Endothelial cell (in vitro differentiated cells): ENCODE measurements at regions not wholly inside any gene's neighbourhood (a gene's known extent, or its start where the extent isn't known, plus 50 kb on each side); places are given as distances from the start of the nearest gene placed in this dataset.

ENCODE experiments used
- DNase-seq: peaks from one replicate; pipeline ENCODE4 v3.0.0; 2021; ENCODE audit warnings: low spot score
- H3K27ac Mint-ChIP-seq: one replicate; pipeline ENCODE4 v1.8.0; 2021; ENCODE audit warnings: mixed read lengths, inconsistent platforms; ENCODE audit not compliant: unreplicated experiment
- H3K27me3 Mint-ChIP-seq: one replicate; pipeline ENCODE4 v1.8.0; 2021; ENCODE audit warnings: mild to moderate bottlenecking, moderate library complexity, mixed read lengths, inconsistent platforms; ENCODE audit not compliant: unreplicated experiment
- H3K36me3 Mint-ChIP-seq: one replicate; pipeline ENCODE4 v1.8.0; 2021; ENCODE audit warnings: mild to moderate bottlenecking, low read depth, mixed read lengths, inconsistent platforms; ENCODE audit not compliant: unreplicated experiment
- H3K4me1 Mint-ChIP-seq: one replicate; pipeline ENCODE4 v1.8.0; 2021; ENCODE audit warnings: mild to moderate bottlenecking, mixed read lengths, inconsistent platforms; ENCODE audit not compliant: unreplicated experiment
- H3K4me3 Mint-ChIP-seq: one replicate; pipeline ENCODE4 v1.8.0; 2021; ENCODE audit warnings: mild to moderate bottlenecking, mixed read lengths, inconsistent platforms; ENCODE audit not compliant: unreplicated experiment
- H3K9me3 Mint-ChIP-seq: one replicate; pipeline ENCODE4 v1.8.0; 2021; ENCODE audit warnings: mixed read lengths, inconsistent platforms; ENCODE audit not compliant: unreplicated experiment
- TF ChIP-seq, protein P1 (sequence below): fragments of 200-600 bp; sonication (generic); IDR thresholded peaks from one replicate; pipeline ENCODE4 v1.5.0; 2021; ENCODE audit warnings: antibody characterized with exemption; ENCODE audit not compliant: unreplicated experiment

DNA sequence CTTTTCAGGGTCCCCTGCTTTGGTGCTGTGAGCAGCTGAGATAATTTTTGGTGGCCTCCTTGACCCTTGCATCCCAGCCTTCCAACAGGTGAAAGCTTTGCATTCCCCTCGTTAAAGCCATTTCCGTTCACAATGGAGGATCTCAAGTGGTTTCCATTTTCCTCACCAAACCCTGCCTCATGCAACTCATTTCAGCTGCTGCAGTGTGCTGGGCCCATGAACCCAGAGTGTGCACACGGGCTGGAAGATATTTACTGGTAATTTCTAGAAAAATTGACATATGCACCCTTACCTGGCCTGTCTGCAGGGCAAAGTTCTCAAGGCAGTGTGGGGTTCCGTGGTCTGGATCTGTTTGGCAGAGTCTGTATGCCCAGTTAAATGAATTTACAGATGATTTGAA is 246.8 kb upstream of the HS6ST1 start:
- Mint-ChIP-seq H3K27ac (no peak overlapping the region), H3K27me3 (peaks cover 1% of the 10 kb centered on the region), H3K36me3 (no peaks in the 10 kb centered on the region), H3K4me3 (no peak overlapping the region), H3K4me1 (no peaks in the 10 kb centered on the region), H3K9me3 (no peaks in the 10 kb centered on the region)
- TF ChIP-seq, protein P1, sequence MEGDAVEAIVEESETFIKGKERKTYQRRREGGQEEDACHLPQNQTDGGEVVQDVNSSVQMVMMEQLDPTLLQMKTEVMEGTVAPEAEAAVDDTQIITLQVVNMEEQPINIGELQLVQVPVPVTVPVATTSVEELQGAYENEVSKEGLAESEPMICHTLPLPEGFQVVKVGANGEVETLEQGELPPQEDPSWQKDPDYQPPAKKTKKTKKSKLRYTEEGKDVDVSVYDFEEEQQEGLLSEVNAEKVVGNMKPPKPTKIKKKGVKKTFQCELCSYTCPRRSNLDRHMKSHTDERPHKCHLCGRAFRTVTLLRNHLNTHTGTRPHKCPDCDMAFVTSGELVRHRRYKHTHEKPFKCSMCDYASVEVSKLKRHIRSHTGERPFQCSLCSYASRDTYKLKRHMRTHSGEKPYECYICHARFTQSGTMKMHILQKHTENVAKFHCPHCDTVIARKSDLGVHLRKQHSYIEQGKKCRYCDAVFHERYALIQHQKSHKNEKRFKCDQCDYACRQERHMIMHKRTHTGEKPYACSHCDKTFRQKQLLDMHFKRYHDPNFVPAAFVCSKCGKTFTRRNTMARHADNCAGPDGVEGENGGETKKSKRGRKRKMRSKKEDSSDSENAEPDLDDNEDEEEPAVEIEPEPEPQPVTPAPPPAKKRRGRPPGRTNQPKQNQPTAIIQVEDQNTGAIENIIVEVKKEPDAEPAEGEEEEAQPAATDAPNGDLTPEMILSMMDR: no peak
- no peak for DNase-seq

DNA sequence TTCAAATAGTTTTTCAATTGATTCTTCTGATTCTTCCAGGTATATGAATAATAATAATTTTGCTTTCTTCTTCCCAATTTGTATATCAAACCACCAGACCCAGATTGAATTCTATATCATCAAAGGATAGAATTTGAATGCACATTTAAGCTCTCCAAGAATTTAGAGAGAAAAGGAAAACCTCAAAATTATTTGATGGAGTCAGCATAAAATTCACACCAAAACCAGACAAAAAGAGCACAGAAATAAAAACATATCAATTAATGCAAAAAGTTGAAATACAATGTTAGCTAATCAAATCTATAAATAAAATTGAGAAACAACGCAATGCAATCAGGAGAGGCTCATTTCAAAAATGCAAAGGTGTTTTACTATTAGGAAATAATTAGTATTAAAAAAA is 248.0 kb upstream of the HS6ST1 start:
- no peak for DNase-seq
- Mint-ChIP-seq H3K36me3 (no peaks in the 10 kb centered on the region), H3K4me3 (no peak overlapping the region), H3K27ac (no peak overlapping the region), H3K9me3 (no peaks in the 10 kb centered on the region), H3K27me3 (peaks cover 1% of the 10 kb centered on the region), H3K4me1 (no peaks in the 10 kb centered on the region)
- TF ChIP-seq, protein P1: no peak

DNA sequence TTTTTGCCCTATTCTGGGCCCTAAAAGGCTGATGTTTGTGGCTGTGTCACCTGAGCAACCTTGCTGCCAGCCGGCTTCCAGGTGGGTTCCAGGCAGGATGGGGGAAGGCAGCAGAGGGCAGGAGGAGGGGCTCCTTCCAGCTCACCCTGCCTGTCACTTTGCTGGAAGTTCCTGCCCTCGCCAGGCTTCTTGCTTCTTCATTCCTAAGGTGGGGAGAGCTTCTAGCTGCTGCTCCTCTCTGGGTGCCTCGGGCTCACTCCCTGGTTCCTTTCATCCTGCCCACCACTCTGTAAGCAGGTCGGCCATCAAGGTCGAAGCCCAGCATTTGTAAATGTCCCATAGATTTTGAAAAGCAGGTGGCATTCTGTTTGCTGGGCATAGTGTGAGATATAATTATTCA is 249.4 kb upstream of the HS6ST1 start:
- Mint-ChIP-seq H3K4me3 (no peak overlapping the region), H3K36me3 (no peaks in the 10 kb centered on the region), H3K9me3 (no peaks in the 10 kb centered on the region), H3K27ac (no peak overlapping the region), H3K27me3 (peaks cover 1% of the 10 kb centered on the region), H3K4me1 (no peaks in the 10 kb centered on the region)
- TF ChIP-seq, protein P1: no peak
- no peak for DNase-seq

DNA sequence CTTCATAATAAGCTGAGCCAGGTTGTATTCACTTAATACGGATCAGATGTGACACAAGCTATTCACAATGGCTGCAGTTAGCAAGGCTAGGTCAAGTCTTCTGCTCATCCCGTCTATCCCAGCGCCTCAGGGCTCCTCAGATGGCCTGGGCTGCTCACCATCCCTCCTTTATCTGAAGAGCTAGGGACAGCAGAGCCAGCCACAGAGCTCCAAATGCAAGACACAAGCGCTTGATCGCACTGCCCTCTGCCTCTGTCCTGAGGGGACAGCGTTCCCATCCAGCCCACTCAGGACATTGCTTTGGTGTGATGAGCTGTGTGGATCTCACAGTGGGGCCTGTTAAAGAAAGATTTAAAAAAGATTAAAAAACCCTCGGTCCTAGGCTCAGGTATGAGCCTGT is 254.4 kb upstream of the HS6ST1 start:
- no peak overlapping the region for H3K27ac Mint-ChIP-seq
- H3K27me3 Mint-ChIP-seq: peaks cover 1% of the 10 kb centered on the region
- no peak for DNase-seq
- H3K4me3 Mint-ChIP-seq: no peak overlapping the region
- TF ChIP-seq, protein P1: no peak
- no peaks in the 10 kb centered on the region for H3K36me3 Mint-ChIP-seq
- H3K4me1 Mint-ChIP-seq: no peaks in the 10 kb centered on the region
- H3K9me3 Mint-ChIP-seq: no peaks in the 10 kb centered on the region

DNA sequence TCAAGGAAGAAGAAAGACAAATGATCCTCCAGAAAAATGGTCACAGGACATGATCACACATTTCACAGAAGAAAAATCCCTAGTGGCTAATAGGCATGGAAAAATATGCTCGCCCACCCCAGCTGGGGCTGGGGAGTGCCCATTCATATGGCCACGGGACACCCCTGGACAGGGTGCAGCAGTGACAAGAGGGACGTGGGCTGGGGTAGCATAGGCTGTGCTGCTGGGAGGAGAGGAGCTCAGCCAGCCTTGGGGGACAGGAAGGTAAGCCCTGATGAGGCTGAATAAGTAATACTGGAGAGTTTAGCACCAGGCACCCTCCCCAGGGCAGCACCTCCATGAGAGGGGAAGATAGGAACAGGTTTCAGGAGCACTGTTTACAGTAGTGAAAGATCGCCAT is 254.9 kb upstream of the HS6ST1 start:
- H3K27me3 Mint-ChIP-seq: no peaks in the 10 kb centered on the region
- H3K4me3 Mint-ChIP-seq: no peak overlapping the region
- no peak overlapping the region for H3K27ac Mint-ChIP-seq
- H3K36me3 Mint-ChIP-seq: no peaks in the 10 kb centered on the region
- H3K4me1 Mint-ChIP-seq: no peaks in the 10 kb centered on the region
- no peak for DNase-seq
- no peaks in the 10 kb centered on the region for H3K9me3 Mint-ChIP-seq
- TF ChIP-seq, protein P1: no peak
